ENCODE measurements at regions not wholly inside any gene's neighbourhood (a gene's known extent, or its start where the extent isn't known, plus 50 kb on each side); places are given as distances from the start of the nearest gene placed in this dataset.
A peak's percentile ranks its signal among the peaks of the same experiment; 100 is the strongest.

- no peak for DNase-seq (ENCODE audit: low spot score)
Measured at GRCh38 chrX:17206584-17206983, 168.4 kb upstream of the NHS start.

- DNase-seq (ENCODE audit: low spot score): no peak
Measured at GRCh38 chrX:17214962-17215361, 160.0 kb upstream of the NHS start.

- DNase-seq (ENCODE audit: low spot score): no peak
Measured at GRCh38 chrX:17226736-17227135, 148.3 kb upstream of the NHS start.

GRCh38 chrX:17237146-17237545, 137.9 kb upstream of the NHS start:
- DNase-seq (ENCODE audit: low spot score): no peak

GRCh38 chrX:17242470-17242869, 132.5 kb upstream of the NHS start:
- peak; percentile 48 for DNase-seq (ENCODE audit: low spot score)

GRCh38 chrX:17247144-17247543, 127.9 kb upstream of the NHS start:
- peak; percentile 6 for DNase-seq (ENCODE audit: low spot score)

- no peak for DNase-seq (ENCODE audit: low spot score)
Measured at GRCh38 chrX:17262123-17262522, 112.9 kb upstream of the NHS start.

- DNase-seq (ENCODE audit: low spot score): no peak
Measured at GRCh38 chrX:17266136-17266535, 108.9 kb upstream of the NHS start.

- no peak for DNase-seq (ENCODE audit: low spot score)
Measured at GRCh38 chrX:17278961-17279360, 96.0 kb upstream of the NHS start.

GRCh38 chrX:17285983-17286382, 89.0 kb upstream of the NHS start:
- no peak for DNase-seq (ENCODE audit: low spot score)

- DNase-seq (ENCODE audit: low spot score): no peak
Measured at GRCh38 chrX:17291171-17291900, 83.7 kb upstream of the NHS start.

GRCh38 chrX:17292111-17292527, 82.9 kb upstream of the NHS start:
- no peak for DNase-seq (ENCODE audit: low spot score)

GRCh38 chrX:17294561-17294960, 80.4 kb upstream of the NHS start:
- DNase-seq (ENCODE audit: low spot score): no peak

GRCh38 chrX:17295791-17296190, 79.2 kb upstream of the NHS start:
- no peak for DNase-seq (ENCODE audit: low spot score)

- DNase-seq (ENCODE audit: low spot score): no peak
Measured at GRCh38 chrX:17298564-17298963, 76.4 kb upstream of the NHS start.

- DNase-seq (ENCODE audit: low spot score): no peak
Measured at GRCh38 chrX:17299206-17299605, 75.8 kb upstream of the NHS start.

GRCh38 chrX:17323397-17323796, 51.6 kb upstream of the NHS start:
- DNase-seq (ENCODE audit: low spot score): no peak

Data from NAMALWA (cell line).